PC-9 (cell line): ENCODE measurements at regions not wholly inside any gene's neighbourhood (a gene's known extent, or its start where the extent isn't known, plus 50 kb on each side); places are given as distances from the start of the nearest gene placed in this dataset.

ENCODE experiments used
- CTCF ChIP-seq: fragments of 200-600 bp; sonication (generic); conservative IDR thresholded peaks from 2 replicates; pipeline ENCODE4 v1.6.1; 2017; ENCODE audit warnings: mixed run types, antibody characterized with exemption, mild to moderate bottlenecking, moderate library complexity
- EZH2 ChIP-seq: fragments of 200-600 bp; sonication (generic); IDR thresholded peaks from 2 replicates; pipeline ENCODE4 v1.8.0; 2017; ENCODE audit warnings: antibody characterized with exemption, low read depth

GRCh38 chr3:164417955-164418354 is 660.3 kb downstream of the SI start:
- TF ChIP-seq CTCF, result no peak
- TF ChIP-seq EZH2, result no peak
